GM21360 (cell line): ENCODE measurements at regions not wholly inside any gene's neighbourhood (a gene's known extent, or its start where the extent isn't known, plus 50 kb on each side); places are given as distances from the start of the nearest gene placed in this dataset.
A peak's percentile ranks its signal among the peaks of the same experiment; 100 is the strongest.
"Not testable (repeated sequence)": the region's sequence is repeated elsewhere in the genome, so short reads cannot be mapped to it uniquely, and the experiment has no call there.

ENCODE experiments used
- ATAC-seq: cut with Tn5 transposase; IDR thresholded peaks from one replicate; pipeline ENCODE4 v1.9.1; 2021; ENCODE audit warnings: mild to moderate bottlenecking, moderate library complexity; ENCODE audit not compliant: unreplicated experiment

DNA sequence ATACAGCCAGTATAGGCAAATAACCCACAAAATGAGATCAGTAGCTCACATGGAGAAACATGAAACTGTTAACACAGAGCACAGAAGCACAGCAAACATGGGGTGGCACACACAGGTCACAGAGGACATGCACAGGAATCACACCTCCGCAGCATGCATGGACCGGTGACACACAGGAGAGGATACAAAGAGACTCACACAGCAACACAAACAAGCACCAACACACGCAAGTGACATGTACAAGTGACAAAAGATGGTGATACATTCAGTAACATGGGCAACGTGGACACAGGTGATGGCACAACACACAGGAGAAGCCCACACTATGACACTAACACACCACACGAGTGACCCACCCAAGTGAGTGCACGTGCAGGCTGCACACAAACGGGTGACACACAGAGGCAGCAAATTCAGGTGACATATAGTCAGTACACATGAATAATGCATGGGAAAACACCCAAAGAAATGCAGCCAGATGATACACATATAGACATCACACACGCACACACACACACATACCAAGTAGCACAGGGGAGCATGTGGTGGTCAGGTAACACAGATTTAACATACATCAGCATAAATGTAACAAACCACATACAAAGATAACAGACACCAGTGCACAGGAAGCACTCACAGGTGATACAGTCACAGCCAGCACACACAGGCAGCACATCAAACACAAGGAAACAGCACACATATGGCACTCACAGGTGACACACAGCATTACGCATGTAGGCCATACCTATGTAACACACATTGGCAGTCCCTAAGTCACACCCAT lies 216.0 kb upstream of the SFSWAP start:
- ATAC-seq, result no peak

- no peak for ATAC-seq
Observed at GRCh38 chr12:131497966-131498365, 212.9 kb upstream of the SFSWAP start.

- ATAC-seq, result no peak
Observed at GRCh38 chr12:131499160-131499863, 211.6 kb upstream of the SFSWAP start.

- ATAC-seq, result no peak
Observed at GRCh38 chr12:131499864-131500190, 211.1 kb upstream of the SFSWAP start.

DNA sequence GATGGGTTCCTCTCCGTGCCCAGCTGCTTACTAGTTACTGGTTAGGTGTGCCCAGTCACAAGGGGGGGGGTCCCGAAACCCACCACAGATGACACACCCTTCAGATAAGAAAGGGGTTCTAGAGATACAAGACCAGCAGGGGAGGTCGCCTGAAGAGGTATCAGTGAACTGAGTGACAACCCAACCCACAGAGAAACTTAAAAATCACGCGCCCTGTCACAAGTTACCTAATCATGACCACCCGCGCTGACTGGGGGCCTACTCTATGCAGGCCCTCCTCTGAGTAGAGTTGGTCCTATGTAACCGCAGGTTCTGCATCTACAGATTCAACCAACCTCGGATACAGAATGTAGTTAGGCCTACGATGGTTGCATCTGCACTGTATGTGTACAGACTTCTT lies 210.3 kb upstream of the SFSWAP start:
- no peak for ATAC-seq

- no peak for ATAC-seq
Observed at GRCh38 chr12:131505561-131505960, 205.3 kb upstream of the SFSWAP start.

DNA sequence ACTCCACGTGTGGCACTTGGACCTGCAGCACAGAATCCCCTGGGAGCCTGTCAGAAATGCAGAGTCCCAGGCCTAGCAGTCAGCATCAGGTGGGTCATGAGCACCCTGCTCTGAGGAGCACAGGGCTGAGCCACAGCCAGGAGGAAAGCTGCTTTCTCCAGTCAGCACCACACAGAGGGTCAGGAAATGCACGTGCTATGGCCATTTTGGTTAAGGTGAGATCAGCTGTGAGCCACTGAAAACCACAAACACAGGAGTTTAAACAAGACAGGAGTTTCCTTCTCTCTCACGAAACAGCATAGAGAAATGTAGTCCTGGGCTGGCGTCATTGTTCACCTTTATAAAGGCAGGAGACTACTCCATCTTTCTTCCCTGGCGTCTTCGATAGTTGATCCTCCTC lies 204.5 kb upstream of the SFSWAP start:
- no peak for ATAC-seq

- ATAC-seq, result no peak
Observed at GRCh38 chr12:131507094-131507493, 203.8 kb upstream of the SFSWAP start.

- no peak for ATAC-seq
Observed at GRCh38 chr12:131507881-131508280, 203.0 kb upstream of the SFSWAP start.

DNA sequence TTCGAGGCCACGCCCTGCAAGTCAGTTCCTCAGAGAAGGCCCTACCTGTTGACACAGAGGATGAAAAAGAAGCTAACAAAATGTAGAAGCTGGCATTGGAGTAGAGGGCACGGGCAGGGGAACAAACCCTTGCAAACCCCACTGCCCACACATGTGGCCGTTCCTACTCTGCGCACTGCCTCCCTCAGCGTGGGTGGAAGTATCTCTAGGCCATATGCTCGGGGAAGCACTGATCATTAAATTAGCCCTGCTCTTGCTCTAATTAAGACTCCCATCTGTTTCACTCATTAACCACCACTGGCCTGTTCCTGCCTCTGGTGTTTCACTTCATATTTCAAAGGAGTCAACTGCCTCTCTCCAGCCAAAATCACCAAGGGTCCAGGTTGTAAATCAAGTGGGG lies 201.2 kb upstream of the SFSWAP start:
- ATAC-seq, result no peak

- no peak for ATAC-seq
Observed at GRCh38 chr12:131510431-131510830, 200.5 kb upstream of the SFSWAP start.

GRCh38 chr12:131511391-131511802 lies 199.5 kb upstream of the SFSWAP start:
- peak; percentile 95 for ATAC-seq

GRCh38 chr12:131511803-131512561 lies 198.9 kb upstream of the SFSWAP start:
- peak; percentile 26 for ATAC-seq

DNA sequence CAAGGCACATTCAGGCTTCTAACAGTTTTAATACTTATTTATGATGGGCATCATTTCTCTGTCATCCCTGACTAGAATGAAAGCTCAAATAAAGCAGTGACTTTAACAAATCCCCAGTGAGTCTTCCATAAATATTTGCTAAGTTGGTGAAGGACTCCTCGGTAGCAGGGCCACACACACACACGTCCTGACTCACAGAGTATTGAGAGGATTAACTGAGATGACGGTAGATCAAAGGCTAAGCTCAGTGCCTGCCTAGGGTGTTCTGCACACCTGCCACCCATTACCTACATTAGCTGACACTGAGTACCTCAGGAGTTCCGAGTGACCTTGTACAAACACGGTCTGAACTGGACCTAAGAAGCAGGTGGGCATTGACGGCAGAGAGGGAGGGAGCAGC lies 197.3 kb upstream of the SFSWAP start:
- no peak for ATAC-seq

DNA sequence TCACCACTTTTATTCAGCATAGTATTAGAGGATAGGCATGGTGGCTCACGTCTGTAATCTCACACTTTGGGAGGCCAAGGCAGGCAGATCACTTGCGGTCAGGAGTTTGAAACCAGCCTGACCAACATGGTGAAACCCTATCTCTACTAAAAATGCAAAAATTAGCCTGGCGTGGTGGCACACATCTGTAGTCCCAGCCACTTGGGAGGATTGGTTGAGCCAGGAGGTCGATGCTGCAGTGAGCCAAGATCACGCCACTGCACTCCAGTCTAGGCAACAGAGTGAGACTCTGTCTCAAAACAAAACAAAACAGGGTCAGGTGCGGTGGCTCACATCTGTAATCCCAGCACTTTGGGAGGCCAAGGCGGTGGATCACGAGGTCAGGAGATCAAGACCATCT lies 190.3 kb upstream of the SFSWAP start:
- ATAC-seq, result not testable (repeated sequence)

DNA sequence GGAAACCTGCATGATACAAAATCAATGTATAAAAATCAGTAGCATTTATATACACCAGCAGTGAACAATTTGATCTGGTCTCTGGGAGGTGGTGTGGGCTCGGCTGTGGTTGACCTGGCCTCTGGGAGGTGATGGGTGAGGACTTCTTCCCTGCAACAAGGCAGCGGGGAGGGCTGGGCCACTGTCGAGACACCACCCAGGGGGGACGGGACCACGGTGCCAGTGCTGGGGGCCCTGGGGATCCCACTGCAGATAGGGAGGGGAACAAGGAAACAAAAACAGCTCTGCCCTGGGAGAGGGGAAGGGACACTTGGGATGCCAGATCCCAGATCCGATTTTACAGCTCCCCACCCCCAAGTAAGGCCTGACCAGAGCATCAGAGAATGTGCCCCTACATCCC lies 189.6 kb upstream of the SFSWAP start:
- no peak for ATAC-seq

DNA sequence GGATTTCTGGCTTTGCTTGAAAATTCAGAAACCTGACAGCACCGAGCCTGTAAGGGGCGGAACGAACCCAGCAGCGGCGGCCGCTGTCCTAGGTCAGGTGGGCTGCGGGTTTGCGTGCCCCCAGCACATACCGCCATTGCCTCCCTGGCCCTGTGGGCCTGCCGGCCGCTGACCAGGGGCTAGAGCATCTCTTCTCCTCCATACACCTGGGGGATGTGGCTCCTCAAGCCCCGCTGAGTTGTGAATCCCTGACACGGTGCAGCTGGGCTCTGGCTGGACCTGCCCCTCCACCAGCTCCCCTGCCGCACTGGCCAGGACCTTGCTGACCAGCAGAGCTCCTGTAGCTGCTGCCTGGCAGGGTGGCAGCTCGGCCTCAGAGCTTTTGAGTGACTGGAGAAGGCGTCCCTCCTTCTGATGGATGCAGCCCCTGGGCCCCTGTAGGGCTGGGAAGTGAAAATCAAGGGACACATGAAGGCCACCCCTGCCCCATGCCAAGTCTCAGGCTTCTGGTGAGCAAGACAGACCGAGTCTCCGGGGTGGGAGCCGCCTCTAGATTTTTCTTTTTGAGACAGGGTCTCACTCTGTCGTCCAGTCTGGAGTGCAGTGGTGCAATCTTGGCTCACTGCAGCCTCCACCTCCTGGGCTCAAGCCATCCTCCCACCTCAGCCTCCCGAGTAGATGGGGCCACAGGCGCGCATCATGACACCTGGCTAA lies 184.9 kb upstream of the SFSWAP start:
- ATAC-seq, result no peak

DNA sequence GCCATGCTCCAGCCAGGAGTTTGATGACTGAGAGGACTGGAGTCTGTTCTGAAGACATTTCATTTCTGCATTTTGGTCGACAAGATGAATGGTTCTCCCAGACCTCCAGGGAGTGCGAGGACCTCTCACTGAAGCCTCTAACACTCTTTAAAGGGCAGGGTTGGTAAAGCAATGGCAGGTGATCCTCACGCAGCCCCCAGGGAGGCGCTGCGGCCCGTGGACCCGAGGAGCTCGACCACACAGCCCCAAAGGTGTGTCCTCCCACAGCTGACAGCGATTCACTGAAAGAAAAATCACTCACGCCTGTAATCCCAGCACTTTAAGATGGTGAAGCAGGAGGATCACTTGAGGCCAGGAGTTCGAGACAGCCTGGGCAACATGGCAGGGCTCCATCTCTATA lies 183.8 kb upstream of the SFSWAP start:
- ATAC-seq, result no peak

- ATAC-seq, result no peak
Observed at GRCh38 chr12:131527736-131528135, 183.2 kb upstream of the SFSWAP start.

DNA sequence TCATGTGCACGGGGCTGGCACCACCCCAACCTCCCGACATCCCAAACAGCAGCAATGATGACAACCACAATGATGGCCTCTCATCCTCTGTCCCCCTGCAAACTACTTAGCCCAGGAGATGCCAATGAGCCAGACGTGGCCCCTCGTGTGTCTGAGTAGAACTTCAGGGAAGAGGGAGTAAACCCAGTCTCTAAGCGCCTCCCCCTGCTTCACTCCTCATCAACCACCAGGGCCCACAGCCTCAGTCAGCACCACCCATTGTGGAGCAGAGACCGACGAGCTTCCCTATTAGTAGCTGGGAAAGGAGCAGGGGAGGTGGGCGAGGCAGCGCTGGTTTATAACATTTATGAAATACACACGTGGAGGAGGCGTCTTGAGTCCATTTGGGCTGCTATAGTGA lies 182.7 kb upstream of the SFSWAP start:
- ATAC-seq, result no peak

- ATAC-seq, result no peak
Observed at GRCh38 chr12:131528667-131529066, 182.2 kb upstream of the SFSWAP start.
